Breast epithelium (tissue), 3 donors: ENCODE measurements at regions not wholly inside any gene's neighbourhood (a gene's known extent, or its start where the extent isn't known, plus 50 kb on each side); places are given as distances from the start of the nearest gene placed in this dataset.

Source experiments
- POLR2A ChIP-seq: fragments of 450-650 bp; IDR thresholded peaks from one replicate; pipeline ENCODE4 v1.6.1; 2016; ENCODE audit warnings: antibody characterized with exemption, mild to moderate bottlenecking, moderate library complexity
- POLR2AphosphoS5 ChIP-seq, 3 donors: sonication (generic); formaldehyde crosslinking; IDR thresholded peaks; one replicate each; pipeline ENCODE4 v1.6.1; 2017; ENCODE audit warnings: antibody characterized with exemption in 3 of 3

GRCh38 chr14:71658261-71658860 is 273.9 kb upstream of the RGS6 start:
- TF ChIP-seq POLR2A (no peak), POLR2AphosphoS5 (IDR thresholded peaks at IDR 0.05) (no peak)
